SK-N-SH treated with all-trans-retinoic acid at 6 μM for 48 hours (cell line): ENCODE measurements at regions not wholly inside any gene's neighbourhood (a gene's known extent, or its start where the extent isn't known, plus 50 kb on each side); places are given as distances from the start of the nearest gene placed in this dataset.

Source experiments
- ATAC-seq: fragments of 200-7000 bp; cut with Tn5 transposase; 3 replicates; pipeline ENCODE4 v1.9.1; 2020; ENCODE audit warnings: mild to moderate bottlenecking, moderate library complexity
- ARNTL ChIP-seq: fragments of 450-650 bp; formaldehyde crosslinking; IDR thresholded peaks from 2 replicates; pipeline ENCODE4 v1.5.0; 2020; ENCODE audit warnings: low read depth, mild to moderate bottlenecking, moderate library complexity, borderline replicate concordance
- BACH2 ChIP-seq: fragments of 250-450 bp; sonication (Bioruptor Pico); IDR thresholded peaks from 2 replicates; pipeline ENCODE4 v1.9.0; 2021; ENCODE audit warnings: mild to moderate bottlenecking, borderline replicate concordance
- CSDC2 ChIP-seq: fragments of 250-450 bp; sonication (Bioruptor Pico); IDR thresholded peaks from 2 replicates; pipeline ENCODE4 v1.5.0; 2020; ENCODE audit warnings: mild to moderate bottlenecking, moderate library complexity
- ESRRG ChIP-seq: fragments of 250-450 bp; sonication (Bioruptor Pico); IDR thresholded peaks from 2 replicates; pipeline ENCODE4 v1.6.1; 2021; ENCODE audit warnings: mild to moderate bottlenecking
- GLIS3 ChIP-seq: fragments of 250-450 bp; sonication (Bioruptor Pico); IDR thresholded peaks from 2 replicates; pipeline ENCODE4 v1.5.0; 2020; ENCODE audit warnings: mild to moderate bottlenecking, moderate library complexity
- ISL1 ChIP-seq: fragments of 250-450 bp; sonication (Bioruptor Pico); IDR thresholded peaks from 2 replicates; pipeline ENCODE4 v2.1.2; 2022; ENCODE audit warnings: mild to moderate bottlenecking, moderate library complexity
- OSR1 ChIP-seq: fragments of 250-450 bp; sonication (Bioruptor Pico); IDR thresholded peaks from 2 replicates; pipeline ENCODE4 v1.8.0; 2022; ENCODE audit warnings: moderate library complexity, mild to moderate bottlenecking, inconsistent platforms
- PPARA ChIP-seq: fragments of 250-450 bp; sonication (Bioruptor Pico); IDR thresholded peaks from 2 replicates; pipeline ENCODE4 v1.5.0; 2020; ENCODE audit warnings: mild to moderate bottlenecking, borderline replicate concordance
- RARB ChIP-seq: fragments of 250-450 bp; sonication (Bioruptor Pico); IDR thresholded peaks from 2 replicates; pipeline ENCODE4 v1.8.0; 2021; ENCODE audit warnings: mild to moderate bottlenecking, moderate library complexity
- SNAI2 ChIP-seq: fragments of 250-450 bp; sonication (Bioruptor Pico); IDR thresholded peaks from 2 replicates; pipeline ENCODE4 v1.5.0; 2020; ENCODE audit warnings: mild to moderate bottlenecking, moderate library complexity
- ZC3H10 ChIP-seq: fragments of 250-450 bp; sonication (Bioruptor Pico); IDR thresholded peaks from 2 replicates; pipeline ENCODE4 v1.5.1; 2021; ENCODE audit warnings: mild to moderate bottlenecking, moderate library complexity
- ZFP3 ChIP-seq: fragments of 250-450 bp; sonication (Bioruptor Pico); IDR thresholded peaks from 2 replicates; pipeline ENCODE4 v1.5.0; 2020; ENCODE audit warnings: mild to moderate bottlenecking, moderate library complexity
- ZFP30 ChIP-seq: fragments of 450-650 bp; formaldehyde crosslinking; IDR thresholded peaks from 2 replicates; pipeline ENCODE4 v1.5.0; 2022; ENCODE audit warnings: mild to moderate bottlenecking, moderate library complexity
- ZNF565 ChIP-seq: fragments of 450-650 bp; formaldehyde crosslinking; conservative IDR thresholded peaks from 2 replicates; pipeline ENCODE4 v1.5.0; 2020; ENCODE audit warnings: low read depth, mild to moderate bottlenecking, moderate library complexity
- ZNF70 ChIP-seq: fragments of 450-650 bp; formaldehyde crosslinking; IDR thresholded peaks from 2 replicates; pipeline ENCODE4 v1.5.0; 2020; ENCODE audit warnings: mild to moderate bottlenecking, moderate library complexity
- ZNF8 ChIP-seq: fragments of 450-650 bp; formaldehyde crosslinking; IDR thresholded peaks from 2 replicates; pipeline ENCODE4 v1.5.0; 2020; ENCODE audit warnings: mild to moderate bottlenecking, moderate library complexity
- TF ChIP-seq, protein P1 (sequence below): fragments of 250-450 bp; sonication (Bioruptor Pico); IDR thresholded peaks from 2 replicates; pipeline ENCODE4 v1.8.0; 2020; ENCODE audit warnings: mild to moderate bottlenecking, moderate library complexity, borderline replicate concordance
- TF ChIP-seq, protein P2 (sequence below): fragments of 250-450 bp; sonication (Bioruptor Pico); IDR thresholded peaks from 2 replicates; pipeline ENCODE4 v1.5.0; 2020; ENCODE audit warnings: mild to moderate bottlenecking, moderate library complexity
- TF ChIP-seq, protein P3 (sequence below): fragments of 250-450 bp; sonication (Bioruptor Pico); IDR thresholded peaks from 2 replicates; pipeline ENCODE4 v1.8.0; 2021; ENCODE audit warnings: low read depth, mild to moderate bottlenecking, moderate library complexity, borderline replicate concordance
- TF ChIP-seq, protein P4 (sequence below): fragments of 250-450 bp; sonication (Bioruptor Pico); IDR thresholded peaks from 2 replicates; pipeline ENCODE4 v1.5.1; 2020; ENCODE audit warnings: low read depth, mild to moderate bottlenecking, moderate library complexity
- TF ChIP-seq, protein P5 (sequence below): fragments of 250-450 bp; sonication (Bioruptor Pico); IDR thresholded peaks from 2 replicates; pipeline ENCODE4 v1.5.1; 2021; ENCODE audit warnings: mild to moderate bottlenecking, moderate library complexity

DNA sequence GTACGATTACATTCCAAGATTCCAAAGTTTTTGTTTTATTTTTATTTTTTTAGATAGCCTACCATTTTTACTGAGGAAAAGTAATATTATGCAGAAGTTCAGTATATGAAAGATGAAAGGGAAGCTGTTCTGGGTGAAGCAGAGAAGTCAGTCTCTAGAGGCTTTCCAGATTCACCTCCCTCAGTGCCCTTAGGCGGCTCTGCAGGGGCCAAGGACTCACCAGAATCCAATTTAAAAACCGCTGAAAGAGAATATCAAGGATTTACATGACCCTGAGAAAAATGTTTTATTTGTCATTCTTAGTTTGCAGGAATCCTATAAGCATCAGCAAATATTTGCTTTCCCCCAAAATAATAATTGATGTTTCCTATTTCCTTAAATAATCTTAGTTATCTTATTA lies 1084.6 kb upstream of the ARRDC3 start (continued):
- TF ChIP-seq, protein P1, sequence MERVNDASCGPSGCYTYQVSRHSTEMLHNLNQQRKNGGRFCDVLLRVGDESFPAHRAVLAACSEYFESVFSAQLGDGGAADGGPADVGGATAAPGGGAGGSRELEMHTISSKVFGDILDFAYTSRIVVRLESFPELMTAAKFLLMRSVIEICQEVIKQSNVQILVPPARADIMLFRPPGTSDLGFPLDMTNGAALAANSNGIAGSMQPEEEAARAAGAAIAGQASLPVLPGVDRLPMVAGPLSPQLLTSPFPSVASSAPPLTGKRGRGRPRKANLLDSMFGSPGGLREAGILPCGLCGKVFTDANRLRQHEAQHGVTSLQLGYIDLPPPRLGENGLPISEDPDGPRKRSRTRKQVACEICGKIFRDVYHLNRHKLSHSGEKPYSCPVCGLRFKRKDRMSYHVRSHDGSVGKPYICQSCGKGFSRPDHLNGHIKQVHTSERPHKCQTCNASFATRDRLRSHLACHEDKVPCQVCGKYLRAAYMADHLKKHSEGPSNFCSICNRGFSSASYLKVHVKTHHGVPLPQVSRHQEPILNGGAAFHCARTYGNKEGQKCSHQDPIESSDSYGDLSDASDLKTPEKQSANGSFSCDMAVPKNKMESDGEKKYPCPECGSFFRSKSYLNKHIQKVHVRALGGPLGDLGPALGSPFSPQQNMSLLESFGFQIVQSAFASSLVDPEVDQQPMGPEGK (CRISPR knock-in tag): no peak
- no peak for TF ChIP-seq GLIS3 (CRISPR knock-in tag)
- TF ChIP-seq, protein P2, sequence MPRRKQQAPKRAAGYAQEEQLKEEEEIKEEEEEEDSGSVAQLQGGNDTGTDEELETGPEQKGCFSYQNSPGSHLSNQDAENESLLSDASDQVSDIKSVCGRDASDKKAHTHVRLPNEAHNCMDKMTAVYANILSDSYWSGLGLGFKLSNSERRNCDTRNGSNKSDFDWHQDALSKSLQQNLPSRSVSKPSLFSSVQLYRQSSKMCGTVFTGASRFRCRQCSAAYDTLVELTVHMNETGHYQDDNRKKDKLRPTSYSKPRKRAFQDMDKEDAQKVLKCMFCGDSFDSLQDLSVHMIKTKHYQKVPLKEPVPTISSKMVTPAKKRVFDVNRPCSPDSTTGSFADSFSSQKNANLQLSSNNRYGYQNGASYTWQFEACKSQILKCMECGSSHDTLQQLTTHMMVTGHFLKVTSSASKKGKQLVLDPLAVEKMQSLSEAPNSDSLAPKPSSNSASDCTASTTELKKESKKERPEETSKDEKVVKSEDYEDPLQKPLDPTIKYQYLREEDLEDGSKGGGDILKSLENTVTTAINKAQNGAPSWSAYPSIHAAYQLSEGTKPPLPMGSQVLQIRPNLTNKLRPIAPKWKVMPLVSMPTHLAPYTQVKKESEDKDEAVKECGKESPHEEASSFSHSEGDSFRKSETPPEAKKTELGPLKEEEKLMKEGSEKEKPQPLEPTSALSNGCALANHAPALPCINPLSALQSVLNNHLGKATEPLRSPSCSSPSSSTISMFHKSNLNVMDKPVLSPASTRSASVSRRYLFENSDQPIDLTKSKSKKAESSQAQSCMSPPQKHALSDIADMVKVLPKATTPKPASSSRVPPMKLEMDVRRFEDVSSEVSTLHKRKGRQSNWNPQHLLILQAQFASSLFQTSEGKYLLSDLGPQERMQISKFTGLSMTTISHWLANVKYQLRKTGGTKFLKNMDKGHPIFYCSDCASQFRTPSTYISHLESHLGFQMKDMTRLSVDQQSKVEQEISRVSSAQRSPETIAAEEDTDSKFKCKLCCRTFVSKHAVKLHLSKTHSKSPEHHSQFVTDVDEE (CRISPR knock-in tag): no peak
- no peak for TF ChIP-seq OSR1 (CRISPR knock-in tag)
- no peak for TF ChIP-seq BACH2 (CRISPR knock-in tag)
- TF ChIP-seq ZNF8 (CRISPR knock-in tag): no peak
- TF ChIP-seq ZNF70 (CRISPR knock-in tag): no peak
- TF ChIP-seq SNAI2 (CRISPR knock-in tag): no peak
- no peak for TF ChIP-seq ZFP30 (CRISPR knock-in tag)

DNA sequence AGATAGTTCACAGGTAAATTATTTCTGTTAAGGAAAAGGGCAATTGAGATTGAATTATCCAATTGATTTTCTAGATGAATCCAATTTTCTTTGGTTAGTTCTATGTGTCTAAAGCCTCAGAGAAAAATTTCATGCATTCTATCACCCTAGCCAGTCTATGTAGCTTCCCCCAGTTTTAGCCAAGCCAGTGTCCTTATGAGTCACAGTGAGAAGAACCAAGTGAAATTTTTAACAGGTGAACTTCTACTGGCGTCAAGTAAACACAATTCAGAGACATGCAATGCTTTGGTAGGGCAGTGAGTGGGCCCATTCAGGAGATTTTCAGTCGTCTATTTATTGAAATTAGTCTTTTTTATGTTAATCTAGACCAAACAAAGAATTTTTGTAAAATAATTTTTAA lies 1077.4 kb upstream of the ARRDC3 start:
- ATAC-seq: no peak
- TF ChIP-seq ZFP30 (CRISPR knock-in tag): no peak
- TF ChIP-seq, protein P1 (CRISPR knock-in tag): no peak
- TF ChIP-seq SNAI2 (CRISPR knock-in tag): no peak
- no peak for TF ChIP-seq BACH2 (CRISPR knock-in tag)
- TF ChIP-seq ESRRG: no peak
- no peak for TF ChIP-seq ZNF70 (CRISPR knock-in tag)
- no peak for TF ChIP-seq ISL1 (CRISPR knock-in tag)
- TF ChIP-seq OSR1 (CRISPR knock-in tag): no peak
- no peak for TF ChIP-seq ARNTL
- TF ChIP-seq, protein P3, sequence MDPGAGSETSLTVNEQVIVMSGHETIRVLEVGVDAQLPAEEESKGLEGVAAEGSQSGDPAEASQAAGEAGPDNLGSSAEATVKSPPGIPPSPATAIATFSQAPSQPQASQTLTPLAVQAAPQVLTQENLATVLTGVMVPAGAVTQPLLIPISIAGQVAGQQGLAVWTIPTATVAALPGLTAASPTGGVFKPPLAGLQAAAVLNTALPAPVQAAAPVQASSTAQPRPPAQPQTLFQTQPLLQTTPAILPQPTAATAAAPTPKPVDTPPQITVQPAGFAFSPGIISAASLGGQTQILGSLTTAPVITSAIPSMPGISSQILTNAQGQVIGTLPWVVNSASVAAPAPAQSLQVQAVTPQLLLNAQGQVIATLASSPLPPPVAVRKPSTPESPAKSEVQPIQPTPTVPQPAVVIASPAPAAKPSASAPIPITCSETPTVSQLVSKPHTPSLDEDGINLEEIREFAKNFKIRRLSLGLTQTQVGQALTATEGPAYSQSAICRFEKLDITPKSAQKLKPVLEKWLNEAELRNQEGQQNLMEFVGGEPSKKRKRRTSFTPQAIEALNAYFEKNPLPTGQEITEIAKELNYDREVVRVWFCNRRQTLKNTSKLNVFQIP (CRISPR knock-in tag): no peak
- no peak for TF ChIP-seq PPARA (CRISPR knock-in tag)
- no peak for TF ChIP-seq CSDC2 (CRISPR knock-in tag)
- no peak for TF ChIP-seq ZNF8 (CRISPR knock-in tag)
- TF ChIP-seq, protein P4, sequence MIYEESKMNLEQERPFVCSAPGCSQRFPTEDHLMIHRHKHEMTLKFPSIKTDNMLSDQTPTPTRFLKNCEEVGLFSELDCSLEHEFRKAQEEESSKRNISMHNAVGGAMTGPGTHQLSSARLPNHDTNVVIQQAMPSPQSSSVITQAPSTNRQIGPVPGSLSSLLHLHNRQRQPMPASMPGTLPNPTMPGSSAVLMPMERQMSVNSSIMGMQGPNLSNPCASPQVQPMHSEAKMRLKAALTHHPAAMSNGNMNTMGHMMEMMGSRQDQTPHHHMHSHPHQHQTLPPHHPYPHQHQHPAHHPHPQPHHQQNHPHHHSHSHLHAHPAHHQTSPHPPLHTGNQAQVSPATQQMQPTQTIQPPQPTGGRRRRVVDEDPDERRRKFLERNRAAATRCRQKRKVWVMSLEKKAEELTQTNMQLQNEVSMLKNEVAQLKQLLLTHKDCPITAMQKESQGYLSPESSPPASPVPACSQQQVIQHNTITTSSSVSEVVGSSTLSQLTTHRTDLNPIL: no peak
- TF ChIP-seq GLIS3 (CRISPR knock-in tag): no peak
- TF ChIP-seq RARB: no peak
- TF ChIP-seq, protein P5, sequence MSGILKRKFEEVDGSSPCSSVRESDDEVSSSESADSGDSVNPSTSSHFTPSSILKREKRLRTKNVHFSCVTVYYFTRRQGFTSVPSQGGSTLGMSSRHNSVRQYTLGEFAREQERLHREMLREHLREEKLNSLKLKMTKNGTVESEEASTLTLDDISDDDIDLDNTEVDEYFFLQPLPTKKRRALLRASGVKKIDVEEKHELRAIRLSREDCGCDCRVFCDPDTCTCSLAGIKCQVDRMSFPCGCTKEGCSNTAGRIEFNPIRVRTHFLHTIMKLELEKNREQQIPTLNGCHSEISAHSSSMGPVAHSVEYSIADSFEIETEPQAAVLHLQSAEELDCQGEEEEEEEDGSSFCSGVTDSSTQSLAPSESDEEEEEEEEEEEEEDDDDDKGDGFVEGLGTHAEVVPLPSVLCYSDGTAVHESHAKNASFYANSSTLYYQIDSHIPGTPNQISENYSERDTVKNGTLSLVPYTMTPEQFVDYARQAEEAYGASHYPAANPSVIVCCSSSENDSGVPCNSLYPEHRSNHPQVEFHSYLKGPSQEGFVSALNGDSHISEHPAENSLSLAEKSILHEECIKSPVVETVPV (CRISPR knock-in tag): no peak
- TF ChIP-seq ZNF565 (CRISPR knock-in tag): no peak

DNA sequence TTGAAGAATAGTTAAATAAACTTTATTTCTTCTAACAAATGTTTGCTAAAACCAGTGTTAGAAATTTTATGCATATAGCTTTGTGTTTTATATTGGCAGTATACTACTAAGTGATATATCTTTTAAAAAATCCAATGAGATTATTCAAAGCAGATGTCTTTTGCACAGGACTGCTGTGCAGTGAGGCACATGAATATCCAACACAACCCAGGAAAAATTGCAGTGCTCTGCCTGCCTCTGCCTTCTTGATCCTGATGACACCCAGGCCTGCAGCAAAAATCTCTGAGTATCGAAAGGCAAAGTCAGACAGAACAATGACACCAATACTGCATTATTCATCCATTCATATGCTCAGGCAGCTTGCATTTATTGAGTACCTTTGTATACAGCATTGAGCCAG lies 1076.5 kb upstream of the ARRDC3 start:
- no peak; the same call in 2 of the 3 replicates for ATAC-seq
- no peak for TF ChIP-seq ARNTL
- no peak for TF ChIP-seq ZFP30 (CRISPR knock-in tag)
- TF ChIP-seq ZC3H10 (CRISPR knock-in tag): no peak
- no peak for TF ChIP-seq OSR1 (CRISPR knock-in tag)
- no peak for TF ChIP-seq ZFP3 (CRISPR knock-in tag)
- TF ChIP-seq, protein P1 (CRISPR knock-in tag): no peak
- no peak for TF ChIP-seq CSDC2 (CRISPR knock-in tag)
- TF ChIP-seq RARB: no peak
- TF ChIP-seq, protein P4: no peak
- TF ChIP-seq ZNF565 (CRISPR knock-in tag): no peak
